ELR (cell line): ENCODE measurements at regions not wholly inside any gene's neighbourhood (a gene's known extent, or its start where the extent isn't known, plus 50 kb on each side); places are given as distances from the start of the nearest gene placed in this dataset.
A peak's percentile ranks its signal among the peaks of the same experiment; 100 is the strongest.

ENCODE experiments used
- DNase-seq: peaks from one replicate; pipeline ENCODE4 v3.0.0-alpha.2; 2015; ENCODE audit warnings: low read depth

DNA sequence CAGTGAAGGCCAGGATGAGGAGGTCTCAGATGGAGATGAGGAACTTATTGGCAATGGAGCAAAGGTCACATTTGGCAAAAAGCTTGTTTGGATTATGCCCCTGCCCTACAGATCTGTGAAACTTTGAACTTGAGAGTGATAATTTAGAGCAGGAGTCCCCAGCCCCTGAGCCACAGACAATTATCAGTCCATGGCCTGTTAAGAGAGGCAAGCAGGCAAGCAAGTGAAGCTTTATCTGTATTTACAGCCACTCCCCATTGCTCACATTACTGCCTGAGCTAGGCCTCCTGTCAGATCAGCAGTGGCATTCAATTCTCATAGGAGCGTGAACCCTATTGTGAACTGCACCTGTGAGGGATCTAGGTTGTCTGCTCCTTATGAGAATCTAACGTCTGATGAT, 1076.9 kb upstream of the TENM4 start:
- no peak for DNase-seq

GRCh38 chr11:80515097-80515496, 1074.3 kb upstream of the TENM4 start:
- no peak for DNase-seq

GRCh38 chr11:80512491-80512890, 1071.7 kb upstream of the TENM4 start:
- no peak for DNase-seq

DNA sequence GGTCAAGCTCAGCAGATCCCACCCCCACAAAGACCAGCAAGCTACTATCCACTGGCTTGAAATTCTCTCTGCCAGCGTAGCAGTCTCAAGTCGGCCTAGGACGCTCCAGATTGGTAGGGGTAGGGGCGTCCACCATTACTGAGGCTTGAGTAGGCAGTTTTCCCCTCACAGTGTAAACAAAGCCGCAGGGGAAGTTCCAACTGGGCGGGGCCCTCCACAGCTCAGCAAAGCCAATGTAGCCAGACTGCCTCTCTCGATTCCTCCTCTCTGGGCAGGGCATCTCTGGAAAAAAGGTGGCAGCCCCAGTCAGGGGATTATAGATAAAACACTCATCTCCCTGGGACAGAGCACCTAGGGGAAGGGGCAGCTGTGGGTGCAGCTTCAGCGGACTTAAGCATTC, 1064.9 kb upstream of the TENM4 start:
- DNase-seq = no peak

- no peak for DNase-seq
These were observed 1063.2 kb upstream of the TENM4 start for GRCh38 chr11:80503990-80504389.

GRCh38 chr11:80502511-80502910, 1061.7 kb upstream of the TENM4 start:
- DNase-seq = no peak

GRCh38 chr11:80495116-80495515, 1054.3 kb upstream of the TENM4 start:
- DNase-seq = no peak

- no peak for DNase-seq
These were observed 1047.1 kb upstream of the TENM4 start for GRCh38 chr11:80487952-80488351.

- DNase-seq = no peak
These were observed 1045.8 kb upstream of the TENM4 start for GRCh38 chr11:80486678-80487077.

GRCh38 chr11:80477178-80477577, 1036.3 kb upstream of the TENM4 start:
- no peak for DNase-seq

GRCh38 chr11:80473562-80473961, 1032.7 kb upstream of the TENM4 start:
- no peak for DNase-seq

DNA sequence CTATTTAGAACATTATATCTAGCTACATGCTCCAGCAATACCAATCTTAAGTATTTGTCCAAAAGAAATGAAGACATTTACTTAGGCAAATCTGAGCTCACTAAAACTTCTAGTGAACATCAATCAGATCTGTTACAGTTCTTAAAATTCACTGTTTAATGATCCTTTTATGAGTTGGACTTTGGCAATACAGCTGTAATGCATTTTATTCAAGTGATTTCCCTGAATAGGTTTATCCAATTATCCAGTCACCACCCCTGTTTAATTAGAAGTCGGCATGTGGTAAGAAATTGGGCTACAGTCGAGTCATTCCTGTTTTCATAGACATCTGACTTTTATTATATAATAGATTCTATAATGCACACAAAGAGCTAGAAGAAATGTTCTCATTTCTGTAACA, 1029.0 kb upstream of the TENM4 start:
- DNase-seq = no peak

DNA sequence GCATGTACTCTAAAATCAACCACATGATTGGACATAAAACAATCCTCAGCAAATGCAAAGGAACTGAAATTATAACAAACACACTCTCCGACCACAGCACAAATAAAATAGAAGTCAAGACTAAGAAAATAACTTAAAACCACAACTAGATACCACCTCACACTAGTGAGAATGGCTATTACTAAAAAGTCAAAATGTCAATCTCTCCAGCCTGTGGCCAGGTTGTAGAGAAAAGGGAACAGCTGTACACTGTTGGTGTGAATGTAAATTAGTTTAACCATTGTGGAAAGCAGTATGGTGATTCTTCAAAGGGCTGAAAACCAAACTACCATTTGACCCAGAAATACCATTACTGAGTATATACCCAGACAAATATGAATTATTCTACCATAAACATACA, 1025.7 kb upstream of the TENM4 start:
- DNase-seq = no peak

DNA sequence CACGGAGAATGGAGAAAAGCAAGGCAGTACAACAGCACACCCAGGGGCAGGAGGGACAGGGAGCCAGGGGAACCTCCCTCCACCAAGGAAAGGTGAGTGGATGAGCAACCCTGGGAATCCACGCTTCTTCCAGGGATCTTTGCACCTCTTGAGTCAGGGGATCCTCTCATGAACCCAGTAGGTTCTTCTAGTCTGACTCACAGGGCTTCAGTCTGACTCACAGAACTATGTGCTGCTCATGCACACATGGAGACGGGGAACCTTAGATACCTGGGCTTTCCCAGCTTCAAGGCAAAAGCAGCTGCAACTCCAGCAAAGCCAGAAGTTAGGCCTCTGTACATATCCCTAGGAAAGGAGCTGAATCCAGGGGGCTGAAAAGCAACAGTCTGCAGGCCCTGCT, 1021.4 kb upstream of the TENM4 start:
- peak; percentile 3 for DNase-seq

DNA sequence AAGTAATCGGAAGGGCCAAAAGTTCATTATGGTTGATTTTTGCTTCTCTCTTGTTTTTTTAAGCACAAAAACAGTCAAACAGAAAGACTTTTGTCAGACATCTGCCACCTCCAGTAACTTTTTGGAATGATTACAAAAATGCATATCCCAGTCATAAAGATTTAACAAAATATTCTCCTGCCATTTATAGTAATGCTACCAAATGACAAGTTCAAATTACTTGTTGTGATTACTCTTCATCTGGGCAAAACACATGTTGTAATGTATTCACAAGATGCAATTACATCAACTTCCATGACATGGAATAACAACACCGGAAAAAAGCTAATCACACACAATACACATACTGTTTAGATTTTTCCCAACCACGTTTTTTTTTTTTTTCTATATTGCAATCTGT, 1017.5 kb upstream of the TENM4 start:
- no peak for DNase-seq

- no peak for DNase-seq
These were observed 1017.0 kb upstream of the TENM4 start for GRCh38 chr11:80457823-80458222.

DNA sequence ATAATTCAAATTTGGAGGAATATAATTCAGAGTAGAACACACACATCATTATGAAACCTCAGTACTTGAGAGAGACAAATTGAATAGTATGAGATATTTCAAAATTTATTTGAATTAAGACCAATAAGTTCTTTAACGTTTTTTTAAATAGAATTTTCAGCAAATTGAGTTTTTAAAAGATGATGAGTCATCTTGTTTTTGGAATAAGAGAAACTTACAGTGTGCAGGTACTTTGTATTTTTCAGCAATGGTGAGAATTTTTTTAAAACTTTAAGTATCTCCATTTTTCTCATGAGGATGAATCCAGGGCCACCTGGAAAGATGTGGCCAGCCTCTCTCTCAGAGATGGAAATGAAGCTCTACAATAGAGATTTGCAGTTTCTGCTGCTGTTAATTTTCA, 1015.0 kb upstream of the TENM4 start:
- DNase-seq = no peak

GRCh38 chr11:80451105-80451504, 1010.3 kb upstream of the TENM4 start:
- no peak for DNase-seq

DNA sequence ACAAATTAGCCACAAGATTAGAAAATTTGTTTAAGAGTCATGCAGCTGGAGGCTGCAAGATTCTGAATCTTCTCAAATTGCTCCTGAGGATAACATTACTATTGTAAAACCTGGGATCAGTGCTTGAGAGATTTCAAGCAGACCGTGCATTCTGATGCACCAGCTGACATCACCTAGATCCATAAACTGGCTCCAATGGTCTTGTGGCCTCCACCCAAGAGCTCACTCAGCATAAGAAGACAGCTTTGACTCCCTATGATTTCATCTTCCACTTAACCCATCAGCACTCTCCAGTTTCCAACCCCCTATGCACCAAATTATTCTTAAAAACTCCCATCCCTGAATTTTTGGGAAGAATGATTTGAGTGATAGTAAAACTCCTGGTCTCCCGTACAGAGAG, 1007.9 kb upstream of the TENM4 start:
- DNase-seq = no peak

DNA sequence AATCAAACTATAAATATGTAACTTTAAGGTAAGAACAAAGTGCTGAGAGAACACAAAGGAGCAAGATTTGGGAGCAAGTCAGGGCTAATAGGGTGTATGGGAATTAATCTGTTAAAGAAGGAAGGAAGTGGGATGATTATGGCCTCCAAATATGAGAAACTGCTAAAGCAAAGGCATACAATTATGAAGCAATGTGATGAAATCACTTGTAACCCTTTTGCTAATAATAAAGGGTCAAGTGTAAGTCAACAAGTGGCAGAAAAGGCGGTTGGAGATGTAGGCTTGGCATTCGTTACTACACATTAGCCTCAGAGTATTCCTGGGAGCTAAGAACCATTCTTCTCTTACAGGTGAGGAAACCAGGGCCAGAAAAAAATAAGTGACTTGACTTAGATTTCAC, 1002.3 kb upstream of the TENM4 start:
- no peak for DNase-seq

DNA sequence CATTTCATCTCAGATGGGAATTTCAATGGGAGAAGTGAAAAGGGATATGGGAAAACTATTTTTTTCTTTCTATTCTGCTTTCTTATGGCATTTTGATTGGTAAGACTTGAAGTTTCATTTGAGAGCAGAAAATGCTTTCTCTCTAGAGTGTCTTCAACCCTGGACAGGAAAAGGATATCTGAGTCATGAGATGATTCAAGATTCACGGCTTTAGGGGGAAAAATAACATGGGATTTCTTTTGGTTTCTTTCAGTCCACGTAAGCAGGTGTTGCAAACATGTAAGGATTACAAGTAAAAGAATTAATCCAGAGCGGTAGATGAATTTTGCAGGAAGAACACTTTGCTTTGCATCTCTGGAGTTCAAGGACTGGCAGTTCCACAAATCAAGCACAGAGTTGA, 1001.0 kb upstream of the TENM4 start:
- DNase-seq = no peak

GRCh38 chr11:80440835-80441234, 1000.0 kb upstream of the TENM4 start:
- DNase-seq = no peak

DNA sequence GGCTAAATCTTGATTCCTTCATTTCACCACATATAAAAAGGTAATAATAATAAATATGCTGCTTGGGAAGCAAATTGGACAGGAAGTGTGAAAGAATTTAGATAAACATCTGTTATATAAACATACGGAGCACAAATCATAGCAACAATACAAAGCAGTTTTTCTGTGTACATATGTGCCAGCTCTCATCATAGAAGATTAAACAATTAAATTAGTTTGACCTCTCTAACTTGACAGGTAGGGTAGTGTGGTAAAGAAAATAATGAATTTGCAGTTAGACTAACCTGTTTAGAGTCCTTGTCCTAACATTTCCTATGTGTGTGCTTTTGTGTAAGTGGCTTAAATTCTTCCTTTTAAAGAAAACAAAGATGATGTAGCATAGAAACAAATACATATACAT, 995.7 kb upstream of the TENM4 start:
- DNase-seq = no peak

GRCh38 chr11:80435345-80435744, 994.5 kb upstream of the TENM4 start:
- no peak for DNase-seq

DNA sequence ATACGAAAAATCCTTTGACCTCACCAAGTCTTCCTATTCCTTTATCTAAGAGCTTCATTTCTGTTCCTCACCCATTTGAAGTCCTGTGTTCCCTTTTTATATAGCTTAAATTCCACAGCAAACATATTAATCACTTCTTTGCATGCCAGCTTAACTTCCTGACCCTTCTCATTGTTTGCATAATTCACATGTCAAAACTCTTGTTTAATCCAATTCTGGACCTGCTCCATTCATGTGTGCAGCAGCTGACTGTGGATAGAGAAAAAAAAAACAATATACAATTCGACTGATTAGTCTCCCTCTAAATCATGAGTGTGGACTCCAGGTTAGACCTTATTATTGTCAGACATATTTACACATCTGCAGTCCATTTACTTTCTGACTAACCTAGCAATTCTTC, 991.2 kb upstream of the TENM4 start:
- no peak for DNase-seq
